HT-29 (cell line): ENCODE measurements at regions not wholly inside any gene's neighbourhood (a gene's known extent, or its start where the extent isn't known, plus 50 kb on each side); places are given as distances from the start of the nearest gene placed in this dataset.

Experiments used
- DNase-seq: peaks from one replicate; pipeline ENCODE4 v3.0.0-alpha.2; 2015; ENCODE audit warnings: low spot score

- no peak for DNase-seq
These were observed 169.2 kb upstream of the GLI2 start for GRCh38 chr2:120566331-120567035.

- no peak for DNase-seq
These were observed 168.5 kb upstream of the GLI2 start for GRCh38 chr2:120567128-120567527.

GRCh38 chr2:120568089-120568974, 167.3 kb upstream of the GLI2 start:
- DNase-seq, result no peak

- no peak for DNase-seq
These were observed 166.7 kb upstream of the GLI2 start for GRCh38 chr2:120568975-120569268.

- no peak for DNase-seq
These were observed 165.7 kb upstream of the GLI2 start for GRCh38 chr2:120570001-120570400.

- no peak for DNase-seq
These were observed 165.1 kb upstream of the GLI2 start for GRCh38 chr2:120570546-120570945.

GRCh38 chr2:120571015-120571728, 164.5 kb upstream of the GLI2 start:
- DNase-seq, result no peak

- no peak for DNase-seq
These were observed 163.4 kb upstream of the GLI2 start for GRCh38 chr2:120572226-120572625.

GRCh38 chr2:120574620-120575019, 161.0 kb upstream of the GLI2 start:
- no peak for DNase-seq

GRCh38 chr2:120575966-120576365, 159.7 kb upstream of the GLI2 start:
- no peak for DNase-seq

- no peak for DNase-seq
These were observed 158.9 kb upstream of the GLI2 start for GRCh38 chr2:120576509-120577474.

GRCh38 chr2:120577721-120578295, 157.9 kb upstream of the GLI2 start:
- no peak for DNase-seq

GRCh38 chr2:120578576-120579352, 156.9 kb upstream of the GLI2 start:
- no peak for DNase-seq

- no peak for DNase-seq
These were observed 155.6 kb upstream of the GLI2 start for GRCh38 chr2:120579916-120580685.

GRCh38 chr2:120580709-120581108, 155.0 kb upstream of the GLI2 start:
- DNase-seq, result no peak

- no peak for DNase-seq
These were observed 152.5 kb upstream of the GLI2 start for GRCh38 chr2:120583121-120583520.

GRCh38 chr2:120583851-120584570, 151.7 kb upstream of the GLI2 start:
- no peak for DNase-seq

GRCh38 chr2:120586507-120587278, 149.0 kb upstream of the GLI2 start:
- no peak for DNase-seq
